Transverse colon (tissue), 4 donors: ENCODE measurements at regions not wholly inside any gene's neighbourhood (a gene's known extent, or its start where the extent isn't known, plus 50 kb on each side); places are given as distances from the start of the nearest gene placed in this dataset.

Experiments used
- DNase-seq: peaks from one replicate; pipeline ENCODE4 v3.0.0-alpha.2; 2019
- H3K27ac ChIP-seq, 4 donors: fragments of 200-600 bp; sonication (generic); 2 replicates each; pipeline ENCODE4 v1.5.1; 2016 to 2018; ENCODE audit warnings: inconsistent platforms in 4 of 4
- H3K27me3 ChIP-seq: fragments of 200-600 bp; sonication (generic); 2 replicates; pipeline ENCODE4 v1.5.1; 2017; ENCODE audit warnings: inconsistent platforms
- H3K36me3 ChIP-seq, 4 donors: fragments of 200-600 bp; sonication (generic); 2 replicates each; pipeline ENCODE4 v1.5.1; 2017 to 2019; ENCODE audit warnings: inconsistent platforms in 4 of 4
- H3K4me1 ChIP-seq, 4 donors: fragments of 200-600 bp; sonication (generic); 2 replicates each; pipeline ENCODE4 v1.5.1; 2017 to 2020; ENCODE audit warnings: inconsistent platforms in 4 of 4
- H3K4me3 ChIP-seq, 4 donors: fragments of 200-600 bp; sonication (generic); 1 replicate in 1 of 4; 2 replicates in 3 of 4; pipeline versions ENCODE4 v1.5.1 to v1.6.1; 2017 to 2019; ENCODE audit warnings: inconsistent platforms in 4 of 4
- H3K9me3 ChIP-seq, 2 donors: fragments of 200-600 bp; sonication (generic); 2 replicates each; pipeline ENCODE4 v1.5.1; 2017 to 2019; ENCODE audit warnings: inconsistent platforms in 2 of 2
- CTCF ChIP-seq, 5 experiments: fragments of 200-600 bp in 3 of 5; fragments of 450-650 bp in 2 of 5; sonication (generic) in 3 of 5; IDR thresholded peaks; 1 replicate in 2 of 5; 2 replicates in 3 of 5; pipeline ENCODE4 v1.5.1; 2016 to 2017; ENCODE audit warnings: antibody characterized with exemption in 5 of 5, inconsistent platforms in 3 of 5, mild to moderate bottlenecking in 2 of 5, moderate library complexity in 1 of 5
- EP300 ChIP-seq: sonication (generic); formaldehyde crosslinking; IDR thresholded peaks from one replicate; pipeline ENCODE4 v1.6.1; 2017; ENCODE audit warnings: antibody characterized with exemption, low read depth
- POLR2A ChIP-seq: fragments of 450-650 bp; IDR thresholded peaks from one replicate; pipeline ENCODE4 v1.6.1; 2016; ENCODE audit warnings: antibody characterized with exemption, mild to moderate bottlenecking, moderate library complexity
- POLR2AphosphoS5 ChIP-seq, 3 donors: sonication (generic); formaldehyde crosslinking; IDR thresholded peaks; one replicate each; pipeline ENCODE4 v1.6.1; 2016; ENCODE audit warnings: antibody characterized with exemption in 3 of 3
- WGBS, 2 donors: methylation state at CpG; one replicate each; pipeline ENCODE4 v1.1.5; 2018; ENCODE audit warnings: low coverage in 1 of 2; 5-methylcytosine and 5-hydroxymethylcytosine counted together
- in situ Hi-C, 4 donors: fragments of 200-750 bp; cut with MboI; loops; one replicate each; pipeline versions ENCODE4 v1.15.0 to v1.15.1; 2017; ENCODE audit warnings: low sequenced_read_pairs in 3 of 4, low pct_ligation_motif_present in 1 of 4, low pct_unique_long_range_greater_than_20kb in 1 of 4
- intact Hi-C: fragments of 100-400 bp; cut with DNase I; formaldehyde crosslinking; loops from one replicate; pipeline ENCODE4 v1.15.1; 2023; ENCODE audit warnings: low total_unique reads

GRCh38 chrX:21176921-21177571, 197.2 kb upstream of the CNKSR2 start:
- Histone ChIP-seq H3K4me1 (no peaks in the 10 kb centered on the region), H3K4me3 (no peak overlapping the region), H3K9me3 (no peaks in the 10 kb centered on the region), H3K27me3 (no peaks in the 10 kb centered on the region), H3K27ac (no peak overlapping the region), H3K36me3 (no peaks in the 10 kb centered on the region)
- 40% methylated on average over 5 of the region's 5 CpGs; no CpG with 5 or more reads in 1 of the 2 donors for WGBS, 2 donors
- no peak for DNase-seq
- in situ Hi-C loops, result no loop called here
- TF ChIP-seq CTCF (IDR thresholded peaks at IDR 0.05) (no peak), POLR2A (no peak), POLR2AphosphoS5 (IDR thresholded peaks at IDR 0.05) (no peak), EP300 (no peak)
- intact Hi-C loops, result no loop called here

- no peak overlapping the region for H3K27ac ChIP-seq
- in situ Hi-C loops, result no loop called here
- no peaks in the 10 kb centered on the region for H3K9me3 ChIP-seq
- no peak for TF ChIP-seq CTCF (IDR thresholded peaks at IDR 0.05)
- no peak for TF ChIP-seq POLR2A
- TF ChIP-seq POLR2AphosphoS5 (IDR thresholded peaks at IDR 0.05), result no peak
- no peak for TF ChIP-seq EP300
- no peaks in the 10 kb centered on the region for H3K27me3 ChIP-seq
- intact Hi-C loops, result no loop called here
- H3K4me3 ChIP-seq, result no peak overlapping the region
- DNase-seq, result no peak
- 30 to 63% methylated on average over 2 of the region's 2 CpGs for WGBS, 2 donors
- H3K36me3 ChIP-seq, result no peaks in the 10 kb centered on the region
- H3K4me1 ChIP-seq, result no peaks in the 10 kb centered on the region
Observed at GRCh38 chrX:21181232-21181853, 192.9 kb upstream of the CNKSR2 start.

- no peak for DNase-seq
- Histone ChIP-seq H3K4me1 (no peaks in the 10 kb centered on the region), H3K36me3 (no peaks in the 10 kb centered on the region), H3K27me3 (no peaks in the 10 kb centered on the region), H3K27ac (no peak overlapping the region), H3K9me3 (no peaks in the 10 kb centered on the region), H3K4me3 (no peak overlapping the region)
- intact Hi-C loops, result loop anchor here (10.0 kb wide), 1 partner anchor 398 kb away; no protein-coding TSS in a partner anchor
- in situ Hi-C loops, result no loop called here
- TF ChIP-seq POLR2AphosphoS5 (IDR thresholded peaks at IDR 0.05), result no peak
Observed at GRCh38 chrX:21193196-21193595, 181.0 kb upstream of the CNKSR2 start.

- in situ Hi-C loops, result no loop called here
Observed at GRCh38 chrX:21194526-21194925, 179.7 kb upstream of the CNKSR2 start.

More at GRCh38 chrX:21194526-21194925, 179.7 kb upstream of the CNKSR2 start:
- 83 to 88% methylated on average over 1 of the region's 1 CpG for WGBS, 2 donors
- Histone ChIP-seq H3K9me3 (no peaks in the 10 kb centered on the region), H3K4me3 (no peak overlapping the region), H3K27me3 (no peaks in the 10 kb centered on the region), H3K27ac (no peak overlapping the region), H3K36me3 (no peaks in the 10 kb centered on the region), H3K4me1 (no peaks in the 10 kb centered on the region)
- DNase-seq, result no peak
- TF ChIP-seq POLR2A (no peak), EP300 (no peak), POLR2AphosphoS5 (IDR thresholded peaks at IDR 0.05) (no peak), CTCF (IDR thresholded peaks at IDR 0.05) (no peak)
- intact Hi-C loops, result loop anchor here (10.0 kb wide), 1 partner anchor 400 kb away; no protein-coding TSS in a partner anchor
